A172 (cell line): ENCODE measurements at regions not wholly inside any gene's neighbourhood (a gene's known extent, or its start where the extent isn't known, plus 50 kb on each side); places are given as distances from the start of the nearest gene placed in this dataset.

Experiments used
- DNase-seq: peaks from one replicate; pipeline ENCODE4 v3.0.0-alpha.2; 2015; ENCODE audit warnings: low spot score

DNA sequence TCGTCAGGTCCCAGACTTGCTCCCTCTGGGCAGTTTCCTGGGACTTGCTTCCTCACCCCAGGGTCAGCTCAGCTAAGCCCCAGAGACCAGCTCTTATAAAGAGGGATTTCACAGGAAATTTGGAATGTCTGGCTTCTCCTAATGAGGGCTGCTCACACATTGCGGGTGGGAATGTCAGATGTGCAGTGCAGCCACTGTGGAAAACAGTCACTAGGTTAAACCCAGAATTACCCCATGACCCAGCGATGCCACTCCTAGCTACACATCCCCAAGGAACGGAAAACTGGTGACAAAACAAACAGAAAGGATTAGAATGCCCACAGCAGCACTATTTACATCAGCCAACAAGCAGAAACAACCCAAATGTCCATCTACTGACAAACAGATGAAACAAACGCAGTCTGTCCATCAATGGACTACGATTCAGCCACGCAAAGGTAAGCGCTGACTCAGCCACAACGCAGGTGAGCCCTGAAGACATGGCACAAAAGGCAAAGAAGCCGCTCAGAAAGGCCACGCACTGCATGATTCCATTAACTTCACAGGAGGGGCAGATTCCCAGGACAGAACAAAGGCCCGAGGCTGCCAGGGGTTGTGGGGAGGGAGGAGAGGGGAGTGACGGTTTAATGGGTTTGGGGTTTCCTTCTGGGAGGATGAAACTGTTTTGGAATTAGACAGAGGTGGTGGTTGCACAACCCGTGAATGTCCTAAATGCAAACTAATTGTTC is 63.0 kb downstream of the NCOR2 start:
- DNase-seq: no peak

DNA sequence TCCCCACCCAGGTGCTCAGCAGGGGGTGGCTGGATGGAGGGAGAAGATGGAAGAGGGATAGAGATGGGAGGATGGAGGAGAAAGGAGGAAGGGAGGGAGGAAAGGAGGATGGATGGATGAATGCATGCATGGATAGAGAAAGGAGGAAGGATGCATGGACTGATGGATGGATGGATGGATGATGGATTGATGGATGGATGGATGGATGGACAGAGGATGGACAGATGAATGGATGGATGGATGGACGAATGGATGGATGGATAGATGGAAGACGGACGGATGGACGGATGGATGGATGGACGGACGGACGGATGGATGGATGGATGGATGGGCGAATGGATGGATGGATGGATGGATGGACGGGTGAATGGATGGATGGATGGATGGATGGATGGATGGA is 64.1 kb downstream of the NCOR2 start:
- DNase-seq: no peak

DNA sequence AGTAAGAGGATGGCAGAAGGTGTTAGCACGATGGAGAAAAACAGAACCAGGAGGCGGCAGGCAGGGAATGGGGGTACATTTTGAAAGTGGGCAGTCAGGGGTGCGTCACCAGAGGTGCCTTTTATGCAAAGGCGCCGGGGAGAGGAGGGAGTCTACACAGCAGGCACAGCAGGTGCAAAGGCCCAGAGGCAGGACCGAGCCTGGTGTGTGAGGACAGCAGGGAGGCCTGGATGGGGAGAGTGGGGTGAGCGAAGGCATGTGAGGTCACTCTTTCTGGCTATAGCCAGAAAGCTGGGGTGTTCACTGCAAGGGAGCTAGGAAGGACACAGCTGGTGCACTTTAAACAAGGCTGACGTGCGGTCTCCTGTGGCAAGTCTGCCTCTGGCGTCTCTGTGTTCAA is 65.0 kb downstream of the NCOR2 start:
- no peak for DNase-seq

DNA sequence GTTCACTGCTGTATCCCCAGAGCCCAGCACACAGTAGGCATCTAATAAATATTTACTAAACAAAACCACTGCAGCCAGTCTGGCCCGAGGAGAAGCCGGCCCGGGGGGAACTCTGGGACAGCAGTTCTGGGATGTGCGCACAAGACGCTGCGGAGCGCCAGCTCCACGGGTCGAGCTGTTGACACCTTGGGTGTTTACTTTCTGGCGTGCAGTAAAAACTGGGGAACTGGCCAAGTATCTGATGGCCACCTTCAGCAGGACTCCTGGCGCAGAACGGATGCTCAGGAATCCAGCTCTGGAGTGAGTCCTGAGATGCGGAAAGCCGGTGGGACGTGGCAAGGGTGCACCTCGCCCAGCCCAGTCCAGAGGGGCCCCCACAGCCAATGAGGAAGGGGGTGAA is 65.6 kb downstream of the NCOR2 start:
- DNase-seq: no peak

DNA sequence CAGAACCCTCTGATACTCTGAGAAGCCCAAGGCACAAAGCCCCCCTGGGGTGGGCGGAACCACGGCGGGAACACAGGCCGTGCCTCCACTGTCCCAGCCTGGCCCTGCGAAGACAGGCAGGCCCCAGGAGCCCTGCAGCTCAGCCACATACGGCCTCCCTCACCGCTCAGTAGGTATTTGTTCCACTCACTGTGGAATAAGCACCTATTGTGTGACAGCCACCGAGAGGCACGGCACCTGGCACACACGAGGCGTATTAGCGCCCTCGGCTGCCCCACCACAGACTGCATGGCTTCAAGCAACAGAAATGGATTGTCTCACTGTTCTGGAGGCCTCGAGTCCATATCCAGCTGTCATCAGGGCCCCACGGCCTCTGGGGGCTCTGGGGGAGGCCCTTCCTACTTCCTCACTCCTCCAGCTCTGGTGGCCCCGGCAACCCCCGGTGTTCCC is 66.3 kb downstream of the NCOR2 start:
- DNase-seq: no peak

DNA sequence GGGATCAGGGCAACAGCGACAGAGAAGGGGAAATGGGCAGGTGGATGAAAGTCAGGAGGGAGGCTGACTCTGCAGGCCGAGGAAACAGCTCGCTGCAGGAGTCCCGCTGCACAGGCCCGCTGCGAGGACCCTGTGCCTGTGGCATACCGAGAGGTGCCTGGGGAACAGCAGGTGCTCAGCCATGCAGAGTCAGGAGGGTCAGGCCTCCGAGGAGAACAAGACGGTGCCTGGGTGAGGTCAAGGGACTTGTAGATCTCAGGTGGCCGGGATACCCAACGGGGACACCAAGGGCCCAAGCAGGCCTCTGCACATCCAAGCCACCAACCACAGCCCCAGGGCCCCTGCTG is 67.5 kb downstream of the NCOR2 start:
- no peak for DNase-seq

DNA sequence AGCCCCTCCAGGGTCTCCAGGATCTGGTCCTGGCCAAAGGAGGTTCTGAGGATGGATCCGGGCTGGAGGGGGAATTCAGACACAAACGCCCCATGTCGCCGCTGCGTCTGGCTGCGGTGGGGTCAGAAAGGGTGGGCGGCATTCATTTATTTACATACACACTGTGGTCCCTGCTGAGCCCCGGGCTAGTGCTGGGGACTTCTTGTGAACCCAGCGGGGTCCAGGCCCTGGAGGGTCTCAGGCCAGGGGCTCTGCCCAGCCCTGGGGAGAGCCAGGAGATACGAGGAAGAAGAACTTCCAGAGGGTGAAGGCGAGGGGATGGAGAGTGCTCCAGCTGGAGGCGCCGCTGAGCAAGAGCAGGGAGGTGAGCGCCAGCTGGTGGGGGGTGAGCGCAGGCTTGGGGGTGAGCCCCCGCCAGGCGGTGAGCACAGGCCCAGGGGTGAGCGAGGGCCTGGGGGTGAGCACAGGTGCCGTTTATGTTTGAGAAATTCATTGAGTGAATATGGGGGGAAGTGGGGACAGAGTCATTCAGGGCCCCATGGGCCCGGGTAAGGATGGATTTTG is 68.1 kb downstream of the NCOR2 start:
- no peak for DNase-seq

DNA sequence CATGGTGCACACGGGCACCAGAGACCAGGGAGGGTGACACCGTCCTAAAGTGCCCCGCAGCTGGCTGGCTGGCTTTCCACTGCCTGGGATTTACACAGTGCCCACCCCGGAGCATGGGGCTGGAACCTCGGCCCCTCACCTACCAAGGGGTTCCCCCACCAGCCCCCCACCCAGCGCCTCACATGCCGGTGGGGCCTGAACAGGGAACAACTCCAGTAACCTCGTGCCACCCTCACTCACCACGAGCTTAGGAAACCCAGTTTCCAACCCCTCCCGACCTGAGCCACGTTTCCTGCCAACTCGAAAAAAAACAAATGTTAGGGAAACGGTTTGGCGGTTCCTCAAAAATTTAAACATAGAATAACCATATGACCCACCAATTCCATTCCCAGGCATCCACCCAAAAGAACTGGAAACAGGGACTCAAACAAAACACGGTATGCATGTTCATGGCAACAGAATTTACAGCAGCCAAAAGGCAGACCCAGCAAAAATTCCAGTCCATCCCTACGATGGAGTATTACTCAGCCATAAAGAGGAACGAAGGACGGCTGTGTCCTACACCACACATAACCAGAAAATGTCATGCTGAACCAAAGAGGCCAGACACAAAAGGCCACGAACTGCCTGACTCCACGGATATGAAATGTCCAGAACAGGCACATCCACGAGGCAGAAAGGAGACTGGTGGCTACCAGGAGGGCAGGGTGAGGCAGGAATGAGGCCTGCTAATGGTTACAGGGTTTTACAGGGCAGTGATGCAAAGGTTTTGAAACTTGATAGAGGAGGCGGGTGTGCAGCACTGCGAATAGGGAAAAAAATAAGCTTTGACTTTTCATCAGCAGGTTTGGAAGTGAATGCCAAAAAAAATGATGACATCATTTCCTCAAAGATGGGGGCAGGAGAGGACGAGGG is 68.9 kb downstream of the NCOR2 start:
- no peak for DNase-seq

DNA sequence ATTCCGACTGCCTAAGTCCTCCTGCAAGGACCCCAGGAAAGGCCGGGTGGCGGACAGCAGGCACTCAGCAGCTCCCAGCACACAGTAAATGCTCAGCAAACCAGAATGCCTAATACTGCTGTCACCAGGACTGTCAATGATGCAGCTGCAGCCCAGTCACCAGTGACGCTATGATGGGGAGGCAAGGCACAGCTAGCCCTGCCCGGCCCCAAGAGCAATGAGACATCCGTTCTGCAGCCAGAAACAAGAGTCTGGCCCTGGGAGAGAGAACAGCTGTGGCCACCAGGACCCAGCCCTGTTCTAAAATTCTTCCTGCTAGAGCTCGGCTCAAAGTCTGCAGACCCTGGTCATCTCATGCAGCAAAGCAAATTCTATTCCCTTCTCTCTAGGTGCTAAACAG is 69.8 kb downstream of the NCOR2 start:
- DNase-seq: no peak

DNA sequence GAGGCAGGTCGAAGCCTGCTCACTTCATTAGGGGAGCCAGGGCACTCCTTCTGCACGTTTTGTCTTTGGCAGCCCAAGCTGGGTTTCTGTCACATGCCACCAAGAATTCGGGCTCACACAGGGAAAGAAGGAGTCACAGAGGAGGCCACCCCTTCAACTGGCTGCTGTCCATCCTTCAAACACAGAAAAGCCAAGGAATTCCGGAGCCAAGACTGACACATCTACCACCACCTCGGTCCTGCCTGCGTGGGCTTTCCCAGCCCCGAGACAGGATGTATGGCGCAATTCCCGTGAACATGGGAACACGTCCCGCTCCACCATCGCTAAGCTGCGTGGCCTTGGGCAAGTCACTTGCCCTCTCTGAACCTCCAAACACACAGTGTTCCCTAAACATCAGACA is 70.4 kb downstream of the NCOR2 start:
- no peak for DNase-seq

DNA sequence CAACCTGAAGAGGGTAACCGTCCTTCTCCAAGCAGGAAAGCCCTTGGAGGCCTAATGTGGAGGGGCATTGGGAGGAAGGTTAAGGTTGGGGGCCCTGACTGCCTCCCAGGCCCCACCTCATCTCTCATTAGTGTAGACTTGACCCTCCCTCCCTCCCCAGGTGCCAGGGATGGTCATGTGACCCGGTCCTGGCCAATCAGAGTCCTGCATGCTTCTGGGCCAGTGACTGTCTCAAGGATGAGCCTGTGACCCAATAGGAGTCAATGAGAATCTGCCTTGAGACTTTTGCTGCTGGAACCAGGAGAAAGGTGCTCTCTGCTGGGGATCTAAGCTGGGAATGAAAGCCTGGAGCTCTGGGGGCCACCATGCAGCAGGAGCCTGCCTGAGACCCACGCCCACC is 70.8 kb downstream of the NCOR2 start:
- DNase-seq: no peak

DNA sequence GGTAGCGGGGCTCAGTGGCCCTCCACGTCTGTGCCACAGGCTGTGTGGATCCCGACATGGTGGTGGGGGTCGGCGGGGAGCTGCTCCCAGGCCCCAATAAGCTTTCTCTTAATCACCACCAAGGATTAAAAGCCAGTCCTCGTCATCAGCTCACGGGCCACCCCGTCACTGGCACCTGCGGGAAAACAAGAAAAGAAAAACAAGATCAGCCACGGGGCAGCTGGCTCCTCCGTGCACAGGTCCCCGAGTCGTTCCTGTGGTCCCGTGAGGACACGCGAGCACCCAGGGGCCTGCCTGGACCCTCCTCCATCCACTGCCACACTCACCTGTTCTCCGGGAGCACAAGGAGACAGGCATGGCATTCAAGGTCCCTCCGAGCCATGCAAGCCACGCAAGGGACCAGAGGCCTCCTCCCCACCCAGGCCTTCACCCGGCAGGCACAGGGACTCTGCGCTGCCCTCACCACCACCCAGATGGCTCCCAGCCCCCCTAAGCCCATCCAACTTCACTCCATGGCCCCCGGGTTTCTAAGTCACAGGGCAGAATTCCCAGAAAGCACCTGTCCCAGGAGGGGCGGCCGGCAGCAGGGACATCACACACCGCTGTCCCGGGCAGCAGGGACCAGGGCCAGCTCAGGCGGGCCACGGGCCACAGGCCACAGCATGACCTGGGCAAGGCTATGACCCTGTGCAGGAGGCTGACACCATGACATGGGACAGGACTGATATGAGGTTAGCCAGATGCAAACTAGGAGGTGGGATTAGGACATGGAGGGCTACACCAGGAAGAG is 72.0 kb downstream of the NCOR2 start:
- no peak for DNase-seq

DNA sequence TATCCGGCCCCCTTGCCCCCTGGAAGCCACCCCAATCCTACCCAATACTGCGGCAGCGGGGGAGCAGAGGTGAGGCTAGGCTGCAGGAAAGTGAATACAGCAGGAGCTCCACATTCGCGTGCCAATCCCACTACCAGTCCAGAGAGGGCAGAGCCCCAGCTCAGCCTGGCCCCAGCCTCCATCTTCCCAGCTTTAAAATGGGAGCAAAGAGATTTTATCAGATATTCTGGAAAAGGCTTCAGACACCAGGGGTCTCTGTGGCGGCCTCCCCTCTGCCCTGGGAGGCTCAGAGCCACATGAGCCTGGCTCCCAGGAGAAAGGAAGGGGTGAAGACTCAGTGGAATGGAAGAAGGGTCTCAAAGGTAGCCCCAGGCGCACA is 72.7 kb downstream of the NCOR2 start:
- DNase-seq: no peak

DNA sequence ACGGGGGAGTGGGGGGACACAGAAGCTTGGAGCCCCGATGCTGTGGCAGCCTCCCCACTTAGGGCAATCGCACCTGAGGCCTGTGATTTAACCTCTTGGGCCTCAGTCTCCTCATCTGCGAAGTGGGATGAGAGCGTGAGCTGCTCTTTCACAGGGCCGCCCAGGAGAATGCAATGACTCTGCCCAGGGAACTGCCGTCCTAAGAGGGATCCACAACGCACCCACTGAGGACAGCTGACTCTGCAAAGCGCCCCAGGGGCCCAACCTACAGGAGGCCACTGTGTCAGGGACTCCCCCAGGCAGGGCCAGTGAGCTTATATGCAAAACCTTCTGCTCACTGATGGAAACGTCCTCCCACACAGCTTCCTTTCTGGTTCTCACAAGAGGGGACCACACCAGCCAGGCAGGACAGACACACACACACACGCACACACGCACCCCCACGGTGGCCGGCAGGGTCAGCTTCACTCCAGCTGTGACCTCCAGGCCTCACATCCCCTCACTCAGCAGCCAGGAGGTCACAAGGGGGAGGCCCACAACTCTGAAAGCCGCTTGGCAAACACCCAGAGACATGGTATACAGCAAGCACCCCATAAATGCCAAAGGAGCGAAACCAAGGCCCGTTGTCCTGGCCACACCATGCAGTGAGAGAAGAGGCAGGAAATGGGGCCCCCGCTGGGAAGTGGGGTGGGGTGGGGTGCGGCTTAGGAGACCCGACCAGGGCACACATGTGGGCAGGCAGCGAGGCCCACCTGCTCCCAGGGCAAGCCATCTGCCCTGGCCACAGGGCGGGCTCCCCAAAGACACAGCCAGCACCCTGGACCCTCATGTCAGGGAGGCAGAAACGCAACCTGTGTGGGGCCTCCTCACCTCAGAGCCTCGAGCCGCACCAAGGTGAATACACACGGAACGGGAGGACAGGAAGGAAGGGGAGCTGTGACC is 73.3 kb downstream of the NCOR2 start:
- DNase-seq: no peak

DNA sequence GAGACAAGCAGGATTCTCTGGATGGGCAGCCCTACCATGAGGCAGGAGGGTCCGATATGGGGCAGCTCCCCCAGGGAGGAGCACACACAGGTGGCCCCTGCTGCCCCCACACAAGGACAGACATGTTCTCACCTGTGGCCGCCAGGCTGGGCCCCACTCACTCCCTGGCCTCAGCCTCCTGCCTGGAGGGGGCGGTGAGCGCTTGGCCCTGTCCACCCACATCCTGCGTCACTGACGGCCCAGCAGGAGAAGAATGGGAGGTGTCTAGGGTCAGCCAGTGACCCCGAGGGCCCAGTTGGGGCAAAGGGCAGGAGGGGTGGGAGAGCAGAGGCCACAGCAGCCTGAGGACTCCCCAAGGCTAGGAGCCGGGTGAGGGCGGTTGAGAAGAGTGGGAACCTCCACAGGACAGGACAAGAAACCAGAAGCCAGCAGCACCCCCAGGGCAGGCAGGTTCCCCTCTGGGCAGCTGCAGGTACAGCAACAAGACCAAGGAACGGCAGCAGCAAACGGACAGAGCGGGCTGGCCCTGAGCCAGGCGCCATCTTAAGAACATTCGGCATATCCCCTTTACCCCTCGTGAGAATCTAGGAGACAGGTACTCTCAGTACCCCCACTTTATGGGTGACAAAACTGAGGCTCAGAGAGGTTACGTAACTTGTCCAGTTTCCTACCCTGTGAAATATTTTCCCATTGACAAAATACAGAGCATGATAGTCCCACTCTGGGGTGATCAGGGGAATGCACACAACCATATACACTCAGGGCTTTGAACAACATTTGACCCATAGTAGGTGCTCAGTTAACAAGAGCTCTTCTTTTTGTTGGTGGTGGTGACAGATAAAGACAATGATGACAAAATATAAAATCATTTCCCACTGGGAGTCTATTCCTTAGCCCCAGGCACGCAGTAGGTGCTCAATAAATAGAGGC is 74.3 kb downstream of the NCOR2 start:
- DNase-seq: no peak

DNA sequence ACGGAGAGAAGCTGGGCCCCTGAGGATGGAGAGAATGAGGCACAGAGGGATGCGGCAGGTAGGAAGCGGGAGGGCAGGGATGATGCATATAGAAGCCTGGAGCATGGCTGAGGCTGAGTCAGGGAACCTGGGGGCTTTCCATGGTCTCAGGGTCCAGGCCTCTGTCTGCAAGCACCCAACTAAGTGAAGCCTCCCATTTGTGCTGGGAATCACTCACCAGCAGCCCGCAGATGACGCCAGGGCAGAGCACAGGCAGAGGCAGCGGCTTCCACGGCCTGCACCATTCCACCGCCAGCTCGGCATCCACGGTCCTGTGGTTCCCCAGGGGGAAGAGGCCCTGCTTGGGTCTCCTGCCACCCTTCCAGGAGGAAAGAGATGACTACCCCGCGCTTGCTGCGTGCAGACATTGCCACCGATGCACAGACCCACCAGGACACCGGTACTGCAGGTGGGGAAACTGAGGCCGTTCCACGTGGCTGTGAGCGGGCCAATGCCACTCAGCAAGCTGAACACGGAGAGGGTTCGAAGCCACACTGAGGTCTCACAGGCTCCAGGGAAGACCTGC is 75.5 kb downstream of the NCOR2 start:
- no peak for DNase-seq

DNA sequence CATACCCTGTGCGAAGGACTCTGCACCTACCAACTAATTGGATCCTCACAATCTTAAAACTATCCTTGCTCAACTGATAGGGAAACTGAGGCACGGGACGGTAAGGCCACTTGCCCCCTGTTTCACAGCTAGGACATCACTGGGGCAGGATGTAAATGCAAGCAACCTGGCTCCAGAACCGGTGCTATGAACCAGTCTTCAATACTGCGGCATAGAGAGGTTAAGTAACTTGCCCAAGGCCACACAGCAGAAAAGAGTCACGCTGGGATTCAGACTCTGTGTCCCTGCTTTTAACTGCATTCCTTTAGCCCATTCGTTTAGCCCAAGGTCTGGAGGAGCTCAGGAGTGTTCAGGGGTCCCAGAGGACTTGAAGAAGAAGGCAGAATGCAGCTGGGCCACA is 76.1 kb downstream of the NCOR2 start:
- no peak for DNase-seq

DNA sequence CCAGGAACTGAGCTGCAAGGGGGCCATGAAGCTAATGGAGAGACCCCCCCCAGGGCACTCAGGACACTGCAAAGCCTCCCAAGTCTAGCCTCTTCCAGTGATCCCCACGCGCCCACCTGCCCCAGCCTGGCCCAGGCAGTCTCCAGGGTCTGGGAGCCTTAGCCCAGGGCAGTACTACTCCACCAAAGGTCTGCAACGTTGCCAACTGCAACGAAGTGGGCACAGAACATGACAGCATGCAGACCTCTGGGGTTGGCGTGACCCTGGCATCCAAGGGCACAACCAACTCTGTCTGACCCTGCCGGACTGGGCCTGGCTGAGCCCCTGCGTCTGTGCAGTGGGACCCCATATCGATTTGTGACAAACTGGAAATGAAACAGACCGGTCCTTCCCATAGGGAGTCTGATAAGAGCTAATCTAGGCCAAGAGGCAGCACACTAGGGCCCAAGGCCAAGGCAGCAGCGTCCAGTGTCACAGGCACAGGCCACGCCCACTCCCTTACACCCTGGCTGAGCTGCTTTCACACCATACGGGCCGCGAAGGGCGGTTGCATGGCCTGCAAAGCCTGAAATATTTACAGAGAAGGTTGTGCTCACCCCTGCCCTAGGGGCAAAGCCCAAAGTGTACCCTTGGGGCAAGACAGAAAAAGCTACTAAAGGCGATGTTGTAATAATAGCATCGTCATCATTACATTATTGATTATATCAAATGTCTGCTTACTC is 76.7 kb downstream of the NCOR2 start:
- DNase-seq: no peak
